HG02610 (cell line): ENCODE measurements at regions not wholly inside any gene's neighbourhood (a gene's known extent, or its start where the extent isn't known, plus 50 kb on each side); places are given as distances from the start of the nearest gene placed in this dataset.
"Not testable (repeated sequence)": the region's sequence is repeated elsewhere in the genome, so short reads cannot be mapped to it uniquely, and the experiment has no call there.

Source experiments
- ATAC-seq: cut with Tn5 transposase; IDR thresholded peaks from one replicate; pipeline ENCODE4 v1.9.1; 2021; ENCODE audit warnings: mild to moderate bottlenecking, moderate library complexity; ENCODE audit not compliant: unreplicated experiment

GRCh38 chr16:76970087-76970744 is 220.8 kb upstream of the MON1B start:
- ATAC-seq = no peak

DNA sequence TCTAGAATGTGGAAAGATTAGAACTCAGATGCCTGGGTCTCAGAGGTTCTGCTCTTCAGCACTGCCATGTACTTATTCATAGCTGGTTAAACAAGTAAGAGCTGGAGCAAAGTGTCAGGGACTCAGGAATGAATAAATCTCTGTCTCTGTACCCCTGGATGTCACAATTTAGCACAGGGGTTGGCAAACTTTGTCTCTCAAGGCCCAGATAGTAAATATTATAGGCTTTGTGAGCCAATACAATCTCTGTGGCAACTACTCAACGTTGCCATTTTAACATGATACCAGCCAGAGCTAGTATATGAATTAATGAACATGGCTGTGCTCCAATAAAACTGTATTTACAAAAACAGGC is 220.3 kb upstream of the MON1B start:
- no peak for ATAC-seq

DNA sequence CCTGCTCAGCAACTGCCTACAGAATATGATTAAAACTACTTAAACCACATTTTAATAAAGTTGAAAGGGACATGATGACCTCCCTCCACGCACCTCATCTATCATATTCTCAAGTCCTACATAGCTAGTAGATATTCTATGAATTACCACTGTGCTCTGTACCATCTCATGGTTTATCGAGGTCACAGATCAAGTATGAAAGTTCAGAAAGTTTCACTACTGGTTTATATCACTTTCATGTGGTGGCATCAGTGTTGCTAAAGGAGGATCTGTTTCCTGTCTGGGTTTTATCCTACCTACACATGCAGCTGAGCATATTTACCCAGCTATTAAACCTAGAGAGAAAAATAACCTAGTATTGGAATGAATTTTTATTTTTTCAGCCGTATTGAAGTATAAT is 214.9 kb upstream of the MON1B start:
- peak; percentile 87 for ATAC-seq

DNA sequence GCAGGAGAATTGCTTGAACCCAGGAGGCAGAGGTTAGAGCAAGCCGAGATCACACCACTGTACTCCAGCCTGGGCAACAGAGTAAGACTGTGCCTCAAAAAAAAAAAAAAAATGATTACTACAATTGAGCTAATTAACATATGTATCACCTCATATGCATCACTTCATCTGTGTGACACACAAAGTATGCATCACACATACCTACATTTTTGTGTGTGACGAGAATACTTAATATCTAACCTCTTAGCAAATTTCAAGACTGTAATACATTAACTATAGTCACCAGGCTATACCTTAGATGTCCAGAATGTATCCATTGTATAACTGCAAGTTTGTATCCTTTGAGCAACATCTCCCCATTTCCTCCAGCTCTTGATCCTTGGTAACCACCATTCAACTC is 214.2 kb upstream of the MON1B start:
- no peak for ATAC-seq

- no peak for ATAC-seq
Observed at GRCh38 chr16:76984196-76984595, 206.8 kb upstream of the MON1B start.

GRCh38 chr16:76985392-76986045 is 205.5 kb upstream of the MON1B start:
- no peak for ATAC-seq

GRCh38 chr16:76988526-76988925 is 202.5 kb upstream of the MON1B start:
- no peak for ATAC-seq

DNA sequence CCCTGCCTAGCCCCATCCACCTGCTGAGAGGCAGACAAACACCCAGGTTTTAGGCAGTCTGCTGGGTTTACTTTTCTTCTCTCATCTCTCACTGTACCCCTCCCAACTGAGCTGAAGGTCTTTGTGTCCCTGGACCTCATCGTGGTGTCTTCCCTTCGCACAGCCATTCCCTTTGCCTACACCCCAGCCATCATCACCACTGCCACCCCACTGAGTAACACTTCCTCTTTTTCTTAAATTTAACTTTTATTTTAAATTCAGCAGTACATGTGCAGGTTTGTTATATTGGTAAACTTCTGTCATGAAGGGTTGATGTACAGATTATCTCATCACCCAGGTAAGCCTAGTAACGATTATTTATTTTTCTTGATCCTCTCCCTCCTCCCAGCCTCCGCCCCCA is 188.3 kb upstream of the MON1B start:
- ATAC-seq = no peak

DNA sequence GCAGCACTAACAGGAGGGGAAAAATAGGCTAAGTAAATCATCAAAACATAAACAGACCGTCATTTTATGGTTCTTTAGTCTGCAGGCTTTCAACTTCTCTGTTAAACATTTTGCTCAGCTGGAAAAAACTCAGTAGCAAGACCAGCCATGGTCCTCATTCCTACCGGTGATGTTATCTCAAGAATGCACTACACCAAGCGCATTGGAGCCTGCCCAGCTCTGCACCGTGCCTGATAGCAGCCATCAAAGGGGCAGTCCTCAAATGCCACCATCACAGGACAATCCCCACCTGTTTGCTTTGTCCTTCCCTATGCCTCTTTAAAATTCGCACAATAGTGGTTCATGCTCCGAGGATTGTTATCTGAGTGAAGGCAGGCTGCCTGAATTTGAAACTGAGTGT is 181.5 kb upstream of the MON1B start:
- ATAC-seq = no peak

- ATAC-seq = no peak
Observed at GRCh38 chr16:77014441-77014840, 176.5 kb upstream of the MON1B start.

- ATAC-seq = no peak
Observed at GRCh38 chr16:77030600-77030999, 160.4 kb upstream of the MON1B start.

- no peak for ATAC-seq
Observed at GRCh38 chr16:77033516-77033915, 157.5 kb upstream of the MON1B start.

DNA sequence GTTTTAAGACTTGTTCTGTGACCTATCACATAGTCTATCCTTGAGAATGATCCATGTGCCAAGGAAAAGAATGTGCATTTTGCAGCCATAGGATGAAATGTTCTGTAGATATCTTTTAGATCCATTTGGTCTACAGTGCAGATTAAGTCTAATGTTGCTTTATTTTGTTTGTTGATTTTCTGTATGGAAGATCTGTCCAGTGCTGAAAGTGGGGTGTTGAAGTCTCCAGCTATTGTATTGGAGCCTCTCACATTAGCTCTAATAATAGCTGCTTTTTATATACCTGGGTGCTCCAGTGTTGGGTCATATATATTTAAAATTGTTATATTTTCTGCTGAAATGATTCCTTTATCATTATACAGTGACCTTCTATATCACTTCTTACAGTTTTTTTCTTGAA is 155.6 kb upstream of the MON1B start:
- ATAC-seq = no peak

- ATAC-seq = no peak
Observed at GRCh38 chr16:77037696-77038347, 153.2 kb upstream of the MON1B start.

GRCh38 chr16:77041468-77041867 is 149.5 kb upstream of the MON1B start:
- ATAC-seq = no peak

GRCh38 chr16:77043076-77043475 is 147.9 kb upstream of the MON1B start:
- no peak for ATAC-seq

DNA sequence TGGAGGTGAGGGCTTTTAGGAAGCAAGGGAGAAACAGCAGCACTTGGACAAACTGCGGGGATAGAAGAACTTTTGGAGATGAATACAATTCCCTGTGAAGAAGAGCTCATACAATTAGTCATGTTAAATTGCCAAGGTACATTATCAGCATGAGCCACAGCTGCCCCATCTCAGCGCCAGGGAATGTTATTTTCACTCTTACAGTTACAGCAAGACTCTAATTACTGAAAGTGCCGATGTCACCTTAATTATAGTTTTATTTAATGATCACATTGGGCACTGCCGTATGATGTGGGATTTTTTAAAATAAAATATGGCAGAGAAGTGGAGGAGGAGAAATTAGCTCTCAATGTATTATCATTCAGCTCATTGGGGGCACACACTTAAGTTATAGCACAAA is 144.8 kb upstream of the MON1B start:
- ATAC-seq = no peak

GRCh38 chr16:77048085-77048484 is 142.9 kb upstream of the MON1B start:
- no peak for ATAC-seq

- no peak for ATAC-seq
Observed at GRCh38 chr16:77049577-77049976, 141.4 kb upstream of the MON1B start.

DNA sequence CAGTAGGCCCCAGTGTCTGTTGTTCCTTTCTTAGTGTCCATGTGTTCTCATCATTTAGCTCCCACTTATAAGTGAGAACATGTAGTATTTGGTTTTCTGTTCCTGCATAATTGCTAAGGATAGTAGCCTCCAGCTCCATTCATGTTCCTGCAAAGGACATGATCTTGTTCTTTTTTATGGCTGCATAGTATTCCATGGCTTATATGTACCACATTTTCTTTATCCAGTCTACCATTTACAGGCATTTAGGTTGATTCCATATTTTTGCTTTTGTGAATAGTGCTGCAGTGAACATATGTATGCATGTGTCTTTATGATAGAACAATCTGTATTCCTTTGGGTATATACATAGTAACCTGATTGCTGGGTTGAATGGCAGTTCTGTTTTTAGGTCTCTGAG is 134.4 kb upstream of the MON1B start:
- not testable (repeated sequence) for ATAC-seq

DNA sequence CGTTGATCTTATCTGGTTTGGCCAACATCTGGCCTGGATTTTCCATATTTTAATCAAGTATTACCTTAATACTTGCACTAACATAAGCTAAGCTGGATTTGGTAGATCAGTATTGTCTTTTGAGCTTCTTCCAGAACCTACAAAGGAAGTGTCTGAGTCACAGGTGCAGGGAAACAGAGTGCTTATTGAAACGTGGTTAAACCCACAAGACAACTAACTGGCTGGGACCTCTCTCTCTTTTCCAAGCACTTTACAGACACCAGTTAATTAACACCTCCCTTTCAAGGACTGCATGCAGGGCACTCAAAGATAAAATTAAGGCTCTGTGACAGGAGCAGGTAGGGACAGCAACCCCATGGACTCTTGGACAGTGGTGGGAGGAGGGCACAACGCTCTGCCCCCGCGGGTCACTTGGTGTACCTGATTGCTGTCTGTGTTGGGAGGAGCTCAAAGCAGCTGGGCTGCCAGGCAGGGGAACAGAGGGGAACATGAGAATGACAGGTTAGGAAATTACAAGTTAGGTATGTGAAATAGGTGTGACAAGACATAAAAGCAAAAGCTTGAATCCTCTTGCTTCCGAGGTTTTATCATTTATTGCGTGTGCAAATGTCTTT is 133.7 kb upstream of the MON1B start:
- no peak for ATAC-seq

DNA sequence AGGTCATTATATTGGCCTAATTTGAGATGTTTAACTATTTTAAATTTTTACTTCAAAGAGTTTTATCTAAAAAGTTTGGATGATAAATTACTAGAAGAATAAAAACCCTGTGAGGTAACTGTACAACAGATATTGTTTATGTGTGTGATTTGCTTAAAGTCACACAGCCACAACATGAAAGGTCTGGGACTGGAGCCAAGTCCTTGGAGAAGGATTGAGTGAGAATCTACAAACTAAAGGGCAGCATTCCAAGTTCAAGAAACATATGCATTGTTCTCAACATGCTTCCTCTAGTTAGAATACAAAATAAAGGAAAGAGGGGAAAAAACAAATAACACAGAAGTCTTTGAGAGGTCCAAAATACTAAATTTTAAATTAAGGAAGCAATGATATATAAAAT is 131.5 kb upstream of the MON1B start:
- no peak for ATAC-seq
